ENCODE measurements at regions not wholly inside any gene's neighbourhood (a gene's known extent, or its start where the extent isn't known, plus 50 kb on each side); places are given as distances from the start of the nearest gene placed in this dataset.

DNA sequence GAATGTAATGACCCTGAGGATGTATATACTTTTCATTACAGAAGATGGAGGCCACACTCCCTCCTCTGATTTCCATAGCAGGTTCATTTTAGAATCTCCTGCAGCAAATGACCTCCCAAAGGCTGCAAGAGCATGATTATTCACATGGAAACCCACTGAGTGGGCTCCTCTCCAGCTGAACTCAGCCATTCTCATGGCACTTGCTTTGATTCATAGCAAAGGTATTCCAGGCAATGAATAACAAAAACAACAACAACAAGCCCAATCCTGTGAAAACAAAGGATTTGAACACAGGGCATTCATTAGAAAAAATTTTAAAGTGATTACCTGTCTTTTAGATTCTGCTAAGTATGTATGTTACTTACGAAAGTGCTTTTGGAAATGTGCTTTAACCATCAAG is 894.0 kb upstream of the FRG1 start:
- intact Hi-C loops (cut with micrococcal nuclease): no loop called here
- Histone ChIP-seq H4K20me1 (ENCODE audit: insufficient read depth) (no peaks in the 10 kb centered on the region), H3K27me3 (ENCODE audit: insufficient read depth, low read length) (0 out of 2 replicates have a peak, but pooled peaks cover 5% of the 10 kb centered on the region), H3K79me2 (ENCODE audit: insufficient read depth, low read length) (no peaks in the 10 kb centered on the region), H3K4me3 (replicated peaks in 1 of 2; ENCODE audit: low read depth in 1 of 2, low read length in 2 of 2) (no peak overlapping the region), H3K9ac (ENCODE audit: low read length) (no peak overlapping the region), H3K9me2 (ENCODE audit: insufficient read depth) (no peaks in the 10 kb centered on the region), H3K9me3 (ENCODE audit: control insufficient read depth in 1 of 2, insufficient read depth in 1 of 2, low read depth in 1 of 2, low read length in 2 of 2) (no peaks in the 10 kb centered on the region), H3K27ac (ENCODE audit: low read depth, low read length) (no peak overlapping the region), H3K4me2 (ENCODE audit: low read length) (no peak overlapping the region), H2AFZ (ENCODE audit: low read depth, low read length, poor library complexity, severe bottlenecking) (no peak overlapping the region), H3K4me1 (ENCODE audit: control insufficient read depth in 1 of 2, insufficient read depth in 2 of 2, low read length in 2 of 2) (peaks cover 2 to 10% of the 10 kb centered on the region in 2 experiments; a peak in 3 of 4 replicates), H3K36me3 (ENCODE audit: control insufficient read depth in 1 of 2, insufficient read depth in 2 of 2, low read length in 2 of 2) (no peaks in the 10 kb centered on the region)
- ATAC-seq (no peak), DNase-seq (ENCODE audit: low read depth, low spot score) (no peak)
- no peak for TF ChIP-seq ELF1 (IDR thresholded peaks at IDR 0.05; ENCODE audit: borderline replicate concordance, low read depth)
- TF ChIP-seq, protein P1, sequence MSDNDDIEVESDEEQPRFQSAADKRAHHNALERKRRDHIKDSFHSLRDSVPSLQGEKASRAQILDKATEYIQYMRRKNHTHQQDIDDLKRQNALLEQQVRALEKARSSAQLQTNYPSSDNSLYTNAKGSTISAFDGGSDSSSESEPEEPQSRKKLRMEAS (IDR thresholded peaks at IDR 0.05): no peak
- no peak for TF ChIP-seq ZNF274 (IDR thresholded peaks at IDR 0.05; ENCODE audit: low read depth, low read length)
- TF ChIP-seq POLR2AphosphoS5 (IDR thresholded peaks at IDR 0.05; ENCODE audit: low read depth, low read length): no peak
- TF ChIP-seq EGR1 (IDR thresholded peaks at IDR 0.05; ENCODE audit: low read depth): no peak
- no peak for TF ChIP-seq CEBPB (IDR thresholded peaks at IDR 0.05; ENCODE audit: low read depth)
- TF ChIP-seq SP1 (IDR thresholded peaks at IDR 0.05; ENCODE audit: low read depth): no peak
- no peak for TF ChIP-seq ZFX (IDR thresholded peaks at IDR 0.05)
- TF ChIP-seq, protein P2, sequence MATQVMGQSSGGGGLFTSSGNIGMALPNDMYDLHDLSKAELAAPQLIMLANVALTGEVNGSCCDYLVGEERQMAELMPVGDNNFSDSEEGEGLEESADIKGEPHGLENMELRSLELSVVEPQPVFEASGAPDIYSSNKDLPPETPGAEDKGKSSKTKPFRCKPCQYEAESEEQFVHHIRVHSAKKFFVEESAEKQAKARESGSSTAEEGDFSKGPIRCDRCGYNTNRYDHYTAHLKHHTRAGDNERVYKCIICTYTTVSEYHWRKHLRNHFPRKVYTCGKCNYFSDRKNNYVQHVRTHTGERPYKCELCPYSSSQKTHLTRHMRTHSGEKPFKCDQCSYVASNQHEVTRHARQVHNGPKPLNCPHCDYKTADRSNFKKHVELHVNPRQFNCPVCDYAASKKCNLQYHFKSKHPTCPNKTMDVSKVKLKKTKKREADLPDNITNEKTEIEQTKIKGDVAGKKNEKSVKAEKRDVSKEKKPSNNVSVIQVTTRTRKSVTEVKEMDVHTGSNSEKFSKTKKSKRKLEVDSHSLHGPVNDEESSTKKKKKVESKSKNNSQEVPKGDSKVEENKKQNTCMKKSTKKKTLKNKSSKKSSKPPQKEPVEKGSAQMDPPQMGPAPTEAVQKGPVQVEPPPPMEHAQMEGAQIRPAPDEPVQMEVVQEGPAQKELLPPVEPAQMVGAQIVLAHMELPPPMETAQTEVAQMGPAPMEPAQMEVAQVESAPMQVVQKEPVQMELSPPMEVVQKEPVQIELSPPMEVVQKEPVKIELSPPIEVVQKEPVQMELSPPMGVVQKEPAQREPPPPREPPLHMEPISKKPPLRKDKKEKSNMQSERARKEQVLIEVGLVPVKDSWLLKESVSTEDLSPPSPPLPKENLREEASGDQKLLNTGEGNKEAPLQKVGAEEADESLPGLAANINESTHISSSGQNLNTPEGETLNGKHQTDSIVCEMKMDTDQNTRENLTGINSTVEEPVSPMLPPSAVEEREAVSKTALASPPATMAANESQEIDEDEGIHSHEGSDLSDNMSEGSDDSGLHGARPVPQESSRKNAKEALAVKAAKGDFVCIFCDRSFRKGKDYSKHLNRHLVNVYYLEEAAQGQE (IDR thresholded peaks at IDR 0.05; ENCODE audit: low read depth): no peak
- TF ChIP-seq, protein P3, sequence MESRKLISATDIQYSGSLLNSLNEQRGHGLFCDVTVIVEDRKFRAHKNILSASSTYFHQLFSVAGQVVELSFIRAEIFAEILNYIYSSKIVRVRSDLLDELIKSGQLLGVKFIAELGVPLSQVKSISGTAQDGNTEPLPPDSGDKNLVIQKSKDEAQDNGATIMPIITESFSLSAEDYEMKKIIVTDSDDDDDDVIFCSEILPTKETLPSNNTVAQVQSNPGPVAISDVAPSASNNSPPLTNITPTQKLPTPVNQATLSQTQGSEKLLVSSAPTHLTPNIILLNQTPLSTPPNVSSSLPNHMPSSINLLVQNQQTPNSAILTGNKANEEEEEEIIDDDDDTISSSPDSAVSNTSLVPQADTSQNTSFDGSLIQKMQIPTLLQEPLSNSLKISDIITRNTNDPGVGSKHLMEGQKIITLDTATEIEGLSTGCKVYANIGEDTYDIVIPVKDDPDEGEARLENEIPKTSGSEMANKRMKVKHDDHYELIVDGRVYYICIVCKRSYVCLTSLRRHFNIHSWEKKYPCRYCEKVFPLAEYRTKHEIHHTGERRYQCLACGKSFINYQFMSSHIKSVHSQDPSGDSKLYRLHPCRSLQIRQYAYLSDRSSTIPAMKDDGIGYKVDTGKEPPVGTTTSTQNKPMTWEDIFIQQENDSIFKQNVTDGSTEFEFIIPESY (IDR thresholded peaks at IDR 0.05; ENCODE audit: extremely low read depth, insufficient replicate concordance, low read length): no peak
- no peak for TF ChIP-seq TCF7L2 (IDR thresholded peaks at IDR 0.05; ENCODE audit: borderline replicate concordance, extremely low read depth, insufficient read depth, insufficient read length)
- no peak for TF ChIP-seq SIN3A (IDR thresholded peaks at IDR 0.05; ENCODE audit: low read depth)
- no peak for TF ChIP-seq JUND (IDR thresholded peaks at IDR 0.05)
- no peak for TF ChIP-seq FOSL1 (IDR thresholded peaks at IDR 0.05; ENCODE audit: low read depth)
- TF ChIP-seq, protein P4, sequence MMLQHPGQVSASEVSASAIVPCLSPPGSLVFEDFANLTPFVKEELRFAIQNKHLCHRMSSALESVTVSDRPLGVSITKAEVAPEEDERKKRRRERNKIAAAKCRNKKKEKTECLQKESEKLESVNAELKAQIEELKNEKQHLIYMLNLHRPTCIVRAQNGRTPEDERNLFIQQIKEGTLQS (IDR thresholded peaks at IDR 0.05): no peak
- TF ChIP-seq CBX3 (IDR thresholded peaks at IDR 0.05; ENCODE audit: low read depth): no peak
- no peak for TF ChIP-seq EZH2phosphoT487 (IDR thresholded peaks at IDR 0.05; ENCODE audit: borderline replicate concordance)
- TF ChIP-seq, protein P5, sequence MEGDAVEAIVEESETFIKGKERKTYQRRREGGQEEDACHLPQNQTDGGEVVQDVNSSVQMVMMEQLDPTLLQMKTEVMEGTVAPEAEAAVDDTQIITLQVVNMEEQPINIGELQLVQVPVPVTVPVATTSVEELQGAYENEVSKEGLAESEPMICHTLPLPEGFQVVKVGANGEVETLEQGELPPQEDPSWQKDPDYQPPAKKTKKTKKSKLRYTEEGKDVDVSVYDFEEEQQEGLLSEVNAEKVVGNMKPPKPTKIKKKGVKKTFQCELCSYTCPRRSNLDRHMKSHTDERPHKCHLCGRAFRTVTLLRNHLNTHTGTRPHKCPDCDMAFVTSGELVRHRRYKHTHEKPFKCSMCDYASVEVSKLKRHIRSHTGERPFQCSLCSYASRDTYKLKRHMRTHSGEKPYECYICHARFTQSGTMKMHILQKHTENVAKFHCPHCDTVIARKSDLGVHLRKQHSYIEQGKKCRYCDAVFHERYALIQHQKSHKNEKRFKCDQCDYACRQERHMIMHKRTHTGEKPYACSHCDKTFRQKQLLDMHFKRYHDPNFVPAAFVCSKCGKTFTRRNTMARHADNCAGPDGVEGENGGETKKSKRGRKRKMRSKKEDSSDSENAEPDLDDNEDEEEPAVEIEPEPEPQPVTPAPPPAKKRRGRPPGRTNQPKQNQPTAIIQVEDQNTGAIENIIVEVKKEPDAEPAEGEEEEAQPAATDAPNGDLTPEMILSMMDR (IDR thresholded peaks at IDR 0.05 in 2 of 3, conservative IDR thresholded peaks at IDR 0.05 in 1 of 3; ENCODE audit: borderline replicate concordance in 1 of 3, insufficient read depth in 1 of 3, low read depth in 2 of 3, low read length in 2 of 3): no peak
- TF ChIP-seq RAD21 (IDR thresholded peaks at IDR 0.05; ENCODE audit: low read depth): no peak
- TF ChIP-seq POLR2A (IDR thresholded peaks at IDR 0.05; ENCODE audit: borderline replicate concordance, extremely low read depth, insufficient read depth, insufficient read length): no peak
- no TSS peak for BruUV-seq (replicated peaks)
- ChIA-PET CTCF (no interaction called here), RAD21 (ENCODE audit: low non-redundant PET in 1 of 2, low total read pairs in 2 of 2, uncharacterized antibody in 2 of 2, unreplicated experiment in 2 of 2) (no interaction called here), POLR2A (no interaction called here)
